HuH-7 (cell line): ENCODE measurements at regions not wholly inside any gene's neighbourhood (a gene's known extent, or its start where the extent isn't known, plus 50 kb on each side); places are given as distances from the start of the nearest gene placed in this dataset.
"Not testable (repeated sequence)": the region's sequence is repeated elsewhere in the genome, so short reads cannot be mapped to it uniquely, and the experiment has no call there.

ENCODE experiments used
- DNase-seq: peaks from one replicate; pipeline ENCODE4 v3.0.0; 2011; ENCODE audit warnings: low spot score

DNA sequence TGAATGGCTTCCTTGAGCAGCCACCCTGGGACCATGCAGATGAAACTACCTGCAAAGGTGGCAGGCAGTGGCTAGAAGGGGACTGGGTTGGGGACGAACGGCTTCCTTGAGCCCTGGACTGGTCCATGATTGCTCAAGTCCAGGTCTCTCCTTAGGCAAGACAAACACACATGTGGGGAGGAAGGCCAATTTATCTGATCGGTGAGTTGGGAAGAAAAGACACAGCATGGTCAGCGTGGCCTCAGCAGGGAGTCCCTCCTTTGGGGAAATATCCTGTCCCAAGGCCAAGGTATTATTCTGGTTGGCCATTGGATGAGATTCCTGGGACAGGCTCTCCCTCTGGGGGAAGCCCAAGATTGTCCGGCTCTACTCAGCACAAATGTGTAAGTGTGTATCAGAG is 116.3 kb upstream of the ERG start:
- no peak for DNase-seq

DNA sequence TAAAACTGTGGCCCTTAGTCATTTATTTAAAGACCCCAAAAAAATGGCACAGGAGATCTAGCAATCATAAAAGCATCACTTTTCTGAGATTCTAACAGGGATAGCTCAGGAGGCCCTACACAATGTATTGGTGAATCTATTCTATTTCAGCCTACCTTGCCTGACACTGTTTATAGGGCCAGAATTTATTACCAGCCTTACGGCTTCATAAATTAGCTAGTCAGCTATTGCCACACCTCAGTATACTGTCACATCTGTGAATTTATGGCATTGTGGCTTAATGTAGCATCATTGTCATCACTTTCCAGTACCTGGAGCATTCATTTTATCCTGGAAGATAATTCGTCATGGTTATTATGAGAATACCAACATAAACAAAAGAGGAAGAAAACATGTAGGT is 121.2 kb upstream of the ERG start:
- no peak for DNase-seq

DNA sequence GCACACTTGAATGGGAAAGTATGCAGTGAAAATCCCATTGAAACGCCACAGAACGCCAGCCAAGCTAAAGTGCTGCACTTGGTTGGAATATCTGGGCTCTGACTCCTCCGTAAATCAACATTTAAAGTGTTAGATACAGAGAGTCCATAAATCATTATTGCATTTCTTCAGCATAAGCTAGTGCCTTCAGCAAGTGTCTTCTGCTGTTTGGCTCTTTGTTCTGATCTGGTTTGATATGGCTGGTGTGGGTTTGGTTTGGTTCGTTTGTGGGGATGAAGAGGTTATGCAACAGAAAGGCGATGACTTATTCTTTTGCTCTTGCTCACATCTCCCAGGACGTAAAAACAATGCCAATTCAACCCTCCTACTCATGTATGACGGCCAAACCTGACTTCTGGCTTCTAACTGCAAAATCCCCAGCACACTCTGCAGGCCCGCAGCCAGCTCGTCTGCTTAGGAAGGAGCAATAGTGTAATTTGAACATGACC is 121.8 kb upstream of the ERG start:
- no peak for DNase-seq

DNA sequence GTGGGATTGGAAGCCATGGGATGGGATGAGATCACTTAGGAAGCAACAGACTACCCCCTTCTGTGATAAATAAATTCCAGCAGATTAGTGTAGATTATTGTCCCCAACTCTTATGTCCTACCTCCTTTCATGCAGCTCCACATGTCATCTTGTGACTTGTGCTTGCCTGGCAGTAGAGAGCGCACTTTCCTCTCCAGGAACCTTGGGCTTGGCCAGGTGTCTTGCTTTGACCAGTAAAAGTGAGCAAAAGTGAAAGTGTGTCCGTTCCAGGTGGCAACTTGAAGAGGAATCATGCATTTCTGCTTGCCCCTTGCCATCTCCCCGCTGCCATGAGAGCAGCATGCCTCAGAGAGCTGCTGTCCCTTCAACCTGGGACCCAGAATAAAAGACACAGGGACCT is 122.9 kb upstream of the ERG start:
- no peak for DNase-seq

DNA sequence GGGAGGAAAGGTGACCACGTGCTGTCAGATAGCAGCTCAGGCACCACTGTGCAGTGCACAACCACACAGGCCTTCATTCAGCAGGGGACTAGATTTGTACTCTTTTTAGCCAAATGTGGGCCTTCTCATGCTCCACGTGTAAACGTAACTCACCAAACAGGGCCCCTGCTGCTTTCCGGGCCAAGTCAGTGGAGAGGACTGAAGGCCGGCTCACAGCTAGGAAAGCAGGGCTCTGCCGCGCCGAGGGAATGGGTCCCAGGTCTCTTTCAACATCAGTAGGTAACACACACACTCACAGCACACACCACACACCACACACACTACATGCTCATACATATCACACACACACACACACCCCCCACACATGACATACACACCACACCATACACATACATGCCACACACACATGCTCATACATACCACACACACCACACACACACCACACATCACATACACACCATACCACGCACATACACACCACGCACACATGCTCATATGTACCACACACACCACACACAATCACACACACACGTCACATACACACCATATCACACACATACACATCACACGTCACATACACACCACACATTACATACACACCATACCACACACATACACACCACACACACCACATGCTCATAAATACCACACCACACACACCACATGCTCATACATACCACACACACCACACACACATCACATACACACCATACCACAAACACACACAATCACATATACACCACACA is 124.0 kb upstream of the ERG start:
- no peak for DNase-seq

DNA sequence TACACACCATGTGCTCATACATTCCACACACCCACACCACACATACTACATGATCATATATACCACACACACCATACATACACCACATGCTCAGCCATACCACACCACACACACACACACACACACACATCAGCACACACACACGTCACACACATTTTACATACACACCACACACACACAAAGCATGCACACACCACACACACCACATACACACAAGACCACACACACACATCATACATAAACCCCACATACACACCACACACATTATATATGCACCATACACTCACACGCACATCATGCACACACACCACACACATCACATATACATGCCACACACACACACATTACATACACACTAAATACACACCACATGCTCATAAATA is 124.5 kb upstream of the ERG start:
- no peak for DNase-seq

DNA sequence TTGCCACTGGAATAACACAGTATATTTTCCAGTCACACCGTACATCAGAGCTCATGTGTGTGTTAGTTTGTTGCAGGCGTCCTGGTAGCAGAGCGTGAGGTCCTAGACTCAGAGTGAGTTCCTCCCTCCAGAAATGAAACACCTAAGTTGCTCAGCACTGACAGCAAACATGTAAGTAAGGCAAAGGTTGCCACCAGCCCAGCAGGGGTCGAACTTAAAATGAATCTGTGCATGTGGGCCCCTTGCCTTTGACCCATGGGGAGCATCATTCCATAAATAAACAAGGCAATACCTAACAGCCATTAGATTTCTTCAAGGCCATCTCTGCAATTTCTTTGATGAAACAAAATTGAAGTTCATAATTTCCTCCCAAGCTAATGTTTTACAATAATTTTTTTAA is 125.3 kb upstream of the ERG start:
- no peak for DNase-seq

DNA sequence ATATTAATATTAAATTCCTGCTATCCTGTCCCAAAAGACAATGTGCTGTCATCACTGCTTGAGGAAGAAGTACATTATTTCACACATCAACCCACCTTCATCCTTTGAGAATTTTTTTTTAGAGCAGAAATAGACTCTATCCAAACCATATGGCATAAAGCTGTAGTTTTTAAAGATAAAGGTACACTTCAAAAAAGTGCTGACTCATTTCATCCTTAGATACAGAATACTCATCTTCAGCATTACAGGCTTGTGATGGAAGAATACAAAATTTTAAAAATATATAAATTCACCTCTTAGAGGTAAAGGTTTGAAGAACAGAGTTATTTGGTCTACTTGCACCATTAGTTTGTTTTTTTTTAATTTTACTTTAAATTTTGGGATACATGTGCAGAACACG is 126.7 kb upstream of the ERG start:
- no peak for DNase-seq

DNA sequence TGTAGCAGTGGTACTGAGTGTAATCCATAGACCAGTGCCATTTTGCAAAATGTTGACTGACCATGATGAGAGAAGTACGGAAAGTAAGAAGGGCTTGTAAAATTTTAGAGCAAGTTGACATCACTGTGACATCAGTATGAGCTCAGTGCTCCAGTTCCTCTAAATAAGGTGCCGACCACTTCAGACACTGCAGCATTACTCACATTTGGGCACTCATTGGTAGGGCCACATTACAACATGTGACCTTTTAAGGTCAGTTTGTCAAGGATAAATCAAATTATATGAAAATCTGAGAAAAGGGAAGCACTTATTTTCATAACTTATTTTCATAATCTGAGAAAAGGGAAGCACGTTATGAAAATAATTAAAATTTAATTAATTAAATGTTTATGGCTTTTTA is 128.0 kb upstream of the ERG start:
- DNase-seq, result no peak

DNA sequence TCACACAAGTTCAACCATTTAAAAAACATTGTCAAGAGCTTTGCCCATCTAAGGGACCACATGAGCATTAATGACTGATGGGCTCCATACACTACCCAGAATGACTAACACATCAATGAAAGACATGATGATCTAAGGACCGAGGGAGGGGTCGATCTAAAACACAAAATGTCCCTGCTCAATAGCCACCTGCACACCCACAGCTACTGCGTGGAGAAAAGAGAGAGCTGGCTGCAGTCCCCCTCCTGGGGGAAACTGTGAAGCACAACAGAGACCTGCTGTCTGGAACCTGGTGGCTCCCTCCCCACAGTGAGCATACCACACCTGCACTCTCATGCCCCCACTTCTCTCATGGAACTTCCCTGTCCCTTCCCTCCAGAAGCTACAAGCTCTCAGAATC is 130.1 kb upstream of the ERG start:
- DNase-seq, result no peak

DNA sequence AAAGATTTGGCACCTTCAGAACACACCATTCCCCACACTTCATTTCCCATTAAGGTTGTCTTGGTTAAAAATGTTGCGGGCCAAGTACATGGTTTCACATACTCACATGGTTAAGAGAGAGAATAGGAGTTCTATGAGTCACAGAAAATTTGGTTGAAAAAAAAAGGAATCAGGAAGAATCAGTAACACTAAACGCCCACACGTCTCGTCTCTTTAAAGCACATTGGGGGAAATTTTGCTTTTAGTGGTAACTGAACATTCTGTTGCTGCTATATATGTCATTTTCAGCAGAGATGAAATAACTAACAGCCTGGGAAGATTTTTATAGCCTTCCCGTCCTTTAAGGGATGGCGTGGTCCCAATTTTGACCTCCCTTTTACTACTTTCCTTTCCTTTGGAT is 132.9 kb upstream of the ERG start:
- no peak for DNase-seq

DNA sequence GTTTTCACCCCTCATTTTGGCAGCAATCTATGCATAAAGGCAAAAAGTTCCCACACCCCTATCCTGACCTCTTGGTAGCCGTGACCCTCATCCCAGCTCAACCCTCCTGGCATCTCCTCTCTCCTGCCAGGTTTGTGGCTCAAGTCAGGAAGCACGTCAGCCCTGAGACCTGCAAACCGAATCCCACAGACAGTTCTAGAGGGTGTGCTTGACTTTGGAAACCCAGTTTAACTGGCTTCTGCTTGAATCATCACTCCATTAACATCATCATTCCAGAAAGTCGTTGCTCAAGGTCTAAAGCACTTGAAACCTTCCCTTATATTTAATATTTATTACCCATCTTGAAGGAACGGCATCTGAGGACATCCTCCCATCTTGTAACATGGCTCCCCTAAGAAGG is 133.4 kb upstream of the ERG start:
- no peak for DNase-seq

DNA sequence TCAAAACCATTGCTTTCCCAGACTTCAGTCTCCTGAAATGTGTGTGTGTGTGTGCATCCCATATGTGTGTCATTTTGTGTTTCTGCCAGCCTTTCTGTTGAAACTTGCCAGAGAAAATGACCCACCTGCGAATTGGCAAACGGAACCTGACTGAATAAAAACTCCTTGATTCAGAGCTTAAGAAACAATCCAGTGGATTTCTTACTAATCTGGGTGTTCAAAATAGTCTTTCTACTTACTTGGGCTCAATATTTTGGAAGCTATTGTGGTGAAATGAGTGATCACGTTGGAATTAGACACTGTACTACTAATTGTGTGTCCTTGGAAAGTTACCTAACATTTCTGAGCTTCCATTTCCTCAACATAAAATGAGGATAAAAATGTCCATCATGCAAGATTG is 138.9 kb upstream of the ERG start:
- no peak for DNase-seq

DNA sequence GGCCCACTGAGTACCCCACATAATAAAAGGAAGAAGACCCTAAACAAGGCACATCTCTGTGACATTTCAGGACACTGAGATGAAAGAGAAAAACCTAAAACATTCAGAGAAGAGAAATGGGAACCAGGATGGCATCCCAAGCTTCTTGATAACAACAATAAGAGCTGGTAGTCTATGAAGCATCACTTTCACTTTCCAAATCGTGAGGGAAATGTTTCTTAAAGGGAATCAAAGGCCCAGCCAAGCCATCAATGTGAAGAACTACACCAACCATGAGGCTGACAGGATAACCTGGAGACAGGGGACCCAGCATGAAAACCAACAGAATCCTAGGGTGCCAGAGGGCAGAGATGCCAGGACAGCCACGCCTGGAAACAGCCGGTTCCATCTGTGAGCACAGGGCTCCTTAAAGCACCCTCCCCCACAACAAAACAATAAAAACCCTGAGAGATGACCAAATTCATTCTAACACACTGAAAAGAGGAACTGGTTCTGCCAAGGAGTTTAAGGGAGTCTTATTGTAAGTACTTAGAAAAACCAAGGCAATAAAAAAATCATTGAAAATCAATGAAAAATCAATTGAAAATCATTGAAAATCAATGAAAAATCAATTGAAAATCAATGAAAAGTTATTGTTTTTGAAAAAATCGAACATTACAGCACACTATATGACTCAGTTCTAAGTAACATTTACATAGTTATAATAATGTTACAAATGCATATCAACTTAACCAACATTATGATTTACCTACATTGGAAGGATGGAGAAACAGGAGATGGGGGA is 141.5 kb upstream of the ERG start:
- DNase-seq, result no peak

DNA sequence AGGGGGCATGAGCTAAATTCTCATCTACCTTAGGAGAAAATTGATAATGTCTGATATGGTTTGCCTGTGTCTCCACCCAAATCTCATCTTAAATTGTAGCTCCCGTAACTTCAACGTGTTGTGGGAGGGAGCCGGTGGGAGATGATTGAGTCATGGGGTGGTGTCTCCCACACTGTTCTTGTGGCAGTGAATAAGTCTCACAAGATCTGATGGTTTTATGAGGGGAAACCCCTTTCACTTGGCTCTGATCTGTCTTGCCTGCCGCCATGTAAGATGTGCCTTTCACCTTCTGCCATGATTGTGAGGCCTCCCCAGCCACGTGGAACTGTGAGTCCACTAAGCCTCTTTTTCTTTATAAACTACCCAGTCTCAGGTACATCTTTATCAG is 142.1 kb upstream of the ERG start:
- DNase-seq, result not testable (repeated sequence)

DNA sequence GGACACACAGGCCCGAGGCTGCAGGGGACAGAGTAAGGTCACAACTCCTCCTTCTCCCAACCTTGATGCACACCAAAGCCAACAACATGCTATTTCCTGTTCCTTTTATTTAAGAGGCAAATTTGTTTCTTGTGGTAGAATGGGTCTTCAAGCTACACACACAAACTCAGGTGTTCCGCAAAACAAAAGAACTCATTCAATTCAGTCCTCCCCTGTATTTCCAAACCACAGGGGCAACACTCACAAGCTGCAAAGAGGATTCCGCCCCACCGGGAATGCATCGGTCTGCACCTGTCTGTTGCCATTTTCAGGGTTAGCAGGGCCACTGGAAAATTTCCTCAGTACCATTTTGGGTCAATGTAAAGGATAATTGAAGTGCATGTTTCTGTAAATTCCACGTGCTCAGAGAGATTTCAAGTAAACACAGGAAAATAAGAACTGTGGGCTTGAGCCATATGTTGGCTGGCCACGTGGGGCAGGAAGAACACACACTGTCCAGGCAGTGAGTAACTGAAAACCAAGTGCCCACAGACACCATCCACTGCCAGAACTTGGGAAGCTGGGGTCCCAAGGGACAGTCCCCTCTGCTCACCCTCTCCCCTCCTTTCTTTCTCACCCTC is 145.2 kb upstream of the ERG start:
- no peak for DNase-seq

DNA sequence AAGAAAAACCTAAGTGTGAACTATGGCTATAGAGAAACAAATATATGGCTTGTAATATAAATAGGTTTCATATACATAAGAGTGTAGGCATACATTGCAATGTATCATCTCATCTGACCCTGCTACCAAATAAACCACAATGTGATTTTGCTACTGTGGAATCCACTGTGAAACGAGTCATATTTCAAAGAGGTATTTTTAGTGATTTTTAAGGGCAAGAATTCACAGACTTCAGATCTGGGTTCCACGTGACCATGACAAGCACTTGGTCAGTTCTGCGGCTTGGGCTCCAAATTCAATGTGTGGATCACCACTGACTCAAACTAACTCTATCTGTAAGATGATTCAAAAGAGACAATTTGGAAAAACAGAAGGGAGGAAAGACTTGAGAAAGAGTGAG is 147.0 kb upstream of the ERG start:
- DNase-seq, result no peak

DNA sequence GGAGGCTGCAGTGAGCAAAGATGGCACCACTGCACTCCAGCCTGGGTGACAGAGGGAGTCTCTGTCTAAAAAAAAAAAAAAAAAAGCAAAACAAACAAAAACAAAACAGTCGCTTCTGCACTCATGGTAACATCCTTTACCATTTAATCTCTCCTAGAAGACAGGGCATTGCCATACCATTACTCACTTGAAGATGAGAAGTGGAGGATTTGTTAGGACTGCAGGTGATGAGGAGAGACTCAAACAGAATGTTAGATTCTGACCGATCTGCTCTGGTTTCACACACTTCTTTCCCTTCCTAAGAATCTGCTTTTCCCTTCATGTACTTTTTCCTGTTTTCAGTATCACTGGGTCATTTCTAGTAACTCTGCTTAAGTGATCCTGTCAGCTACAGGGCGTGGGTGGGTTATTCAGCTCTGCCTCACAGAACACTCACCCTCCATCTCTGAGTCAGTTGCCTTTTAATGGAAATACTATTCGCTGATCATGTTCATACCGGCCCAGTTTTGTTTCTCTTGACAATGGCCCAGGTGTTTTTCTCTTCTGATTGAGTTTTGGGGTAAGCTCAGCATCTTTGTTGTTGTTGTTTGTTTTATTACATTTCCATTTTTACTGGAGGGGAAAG is 148.0 kb upstream of the ERG start:
- DNase-seq, result no peak

DNA sequence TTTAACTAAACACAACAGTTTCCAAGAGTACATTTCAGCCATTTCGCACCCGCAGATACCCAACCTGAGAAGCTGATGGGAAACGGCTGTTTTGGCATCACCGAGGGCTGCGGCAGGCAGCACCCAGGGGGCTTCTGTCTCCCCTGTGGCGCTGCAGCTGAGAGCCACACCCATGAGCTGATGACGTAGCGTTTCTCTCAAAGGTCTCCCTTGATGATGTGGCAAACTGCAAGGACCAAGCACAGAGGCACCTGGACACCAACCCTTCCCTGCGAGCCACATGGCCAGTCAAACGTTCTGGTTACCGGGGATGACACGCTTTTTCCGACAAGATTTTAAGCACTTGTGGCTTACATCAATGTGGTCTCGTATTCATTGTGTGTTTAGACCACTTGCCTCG is 150.8 kb upstream of the ERG start:
- DNase-seq, result no peak

DNA sequence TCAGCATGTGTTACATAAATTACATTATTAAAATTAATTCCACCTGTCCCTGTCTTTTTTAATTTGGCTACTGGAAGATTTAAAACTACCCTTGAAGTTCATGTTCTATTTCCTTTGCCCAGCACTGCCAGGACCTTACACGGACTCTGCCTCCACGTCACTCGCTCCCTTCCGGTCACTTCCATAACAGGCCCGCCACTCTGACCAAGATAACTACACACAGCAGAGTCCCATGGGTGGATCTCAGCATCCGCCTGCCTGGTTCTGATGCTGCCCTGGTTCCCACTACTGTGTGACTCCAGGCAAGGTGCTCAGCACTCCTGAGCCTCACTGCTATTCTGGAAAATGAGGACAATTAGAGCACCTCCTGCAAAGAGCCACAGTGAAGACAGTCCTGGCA is 153.3 kb upstream of the ERG start:
- DNase-seq, result no peak

DNA sequence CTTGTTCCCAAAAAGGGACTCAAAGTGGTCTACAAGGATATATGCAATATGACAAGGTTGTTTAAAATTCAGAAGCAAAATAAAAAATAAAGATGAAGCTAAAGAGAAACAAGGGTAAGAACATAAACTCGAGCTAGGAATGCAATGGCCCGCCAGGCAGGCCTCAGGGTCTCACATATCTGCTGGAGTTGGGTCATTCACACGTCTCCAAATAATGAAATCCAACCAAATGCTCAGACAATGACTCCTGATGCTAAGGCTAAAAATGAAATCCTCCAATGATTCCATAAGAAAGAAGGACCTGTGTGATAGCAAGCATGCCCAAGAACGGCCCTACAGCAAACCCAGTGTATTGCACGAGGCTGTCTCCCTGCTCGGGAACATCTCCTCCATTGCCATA is 153.3 kb upstream of the ETS2 start:
- no peak for DNase-seq

DNA sequence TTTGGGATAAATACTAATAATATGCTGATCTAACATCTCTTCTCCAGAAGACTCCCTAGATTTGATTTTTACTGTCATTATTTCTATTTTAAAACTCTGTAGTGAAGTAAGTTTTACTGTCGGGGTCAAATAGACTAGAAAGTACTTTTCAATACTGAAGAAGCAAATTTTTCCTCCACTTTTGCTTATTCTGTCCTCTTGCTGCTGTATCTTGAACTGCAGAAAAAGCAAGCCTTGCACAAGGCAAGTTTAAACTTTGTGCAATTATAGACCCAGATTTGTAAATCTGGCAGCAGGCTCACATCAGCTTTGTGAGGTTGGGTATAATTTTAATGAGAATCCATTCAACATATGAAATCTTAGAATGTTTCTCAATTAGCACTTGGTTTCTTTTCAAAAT is 151.1 kb upstream of the ETS2 start:
- DNase-seq, result no peak

DNA sequence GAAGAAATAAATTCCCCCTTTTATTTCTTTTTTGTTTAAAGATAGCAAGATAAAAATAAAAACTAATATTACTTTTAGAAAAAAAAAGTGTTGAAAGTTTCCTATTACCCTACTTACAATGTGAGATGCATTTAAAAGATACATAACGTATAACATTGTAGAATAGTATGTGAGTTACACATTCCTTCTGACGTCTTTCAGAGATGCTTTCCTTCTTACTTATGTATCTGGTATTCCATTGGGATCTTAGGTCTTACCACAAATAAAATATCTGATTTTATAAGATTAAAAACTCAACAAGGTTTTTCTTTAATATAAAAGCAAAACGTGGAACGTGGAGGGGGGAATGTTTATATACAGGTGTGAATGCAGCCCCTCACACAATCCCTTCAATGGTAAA is 147.2 kb upstream of the ETS2 start:
- no peak for DNase-seq
